Choroid plexus epithelial cell (primary cell): ENCODE measurements at regions not wholly inside any gene's neighbourhood (a gene's known extent, or its start where the extent isn't known, plus 50 kb on each side); places are given as distances from the start of the nearest gene placed in this dataset.

Experiments
- DNase-seq: peaks from one replicate; pipeline ENCODE4 v3.0.0-alpha.2; 2010; ENCODE audit warnings: low read depth
- H3K4me3 ChIP-seq: 2 replicates; pipeline ENCODE4 v1.5.1; 2011; ENCODE audit warnings: low read depth, mild to moderate bottlenecking, control low read depth, low read length, moderate library complexity
- CTCF ChIP-seq: conservative IDR thresholded peaks from 2 replicates; pipeline ENCODE4 v1.5.1; 2011; ENCODE audit warnings: low read depth, mild to moderate bottlenecking, control low read depth, inconsistent platforms, low read length, moderate library complexity

- no peak overlapping the region for H3K4me3 ChIP-seq
- no peak for TF ChIP-seq CTCF
Observed at GRCh38 chr2:145724311-145724898, 1204.5 kb upstream of the ZEB2 start.

GRCh38 chr2:145723872-145724271 lies 1204.0 kb upstream of the ZEB2 start:
- TF ChIP-seq CTCF: no peak
- DNase-seq: peak; percentile 5
- no peak overlapping the region for H3K4me3 ChIP-seq

More at GRCh38 chr2:145724311-145724898, 1204.5 kb upstream of the ZEB2 start:
- DNase-seq: peak; percentile 28

- no peak for DNase-seq
- H3K4me3 ChIP-seq: no peak overlapping the region
- TF ChIP-seq CTCF: no peak
Observed at GRCh38 chr2:145721681-145722080, 1201.8 kb upstream of the ZEB2 start.

GRCh38 chr2:145715601-145716000 lies 1195.7 kb upstream of the ZEB2 start:
- no peak for DNase-seq
- no peak overlapping the region for H3K4me3 ChIP-seq
- TF ChIP-seq CTCF: no peak

- no peak overlapping the region for H3K4me3 ChIP-seq
Observed at GRCh38 chr2:145710303-145710702, 1190.4 kb upstream of the ZEB2 start.

GRCh38 chr2:145702305-145702704 lies 1182.4 kb upstream of the ZEB2 start:
- H3K4me3 ChIP-seq: no peak overlapping the region
- no peak for DNase-seq
- TF ChIP-seq CTCF: no peak

More at GRCh38 chr2:145710303-145710702, 1190.4 kb upstream of the ZEB2 start:
- DNase-seq: no peak
- TF ChIP-seq CTCF: no peak

GRCh38 chr2:145692971-145693478 lies 1173.1 kb upstream of the ZEB2 start:
- no peak for TF ChIP-seq CTCF
- peak; percentile 99 for DNase-seq
- H3K4me3 ChIP-seq: no peak overlapping the region
